GM12892 (cell line): ENCODE measurements at regions not wholly inside any gene's neighbourhood (a gene's known extent, or its start where the extent isn't known, plus 50 kb on each side); places are given as distances from the start of the nearest gene placed in this dataset.

Experiments used
- POLR2A ChIP-seq: IDR thresholded peaks from 2 replicates; pipeline ENCODE4 v1.6.1; 2011; ENCODE audit warnings: low read depth, low read length, control low read depth
- POLR2AphosphoS5 ChIP-seq: IDR thresholded peaks from 2 replicates; pipeline ENCODE4 v1.6.1; 2011; ENCODE audit warnings: low read depth, low read length, control low read depth
- TAF1 ChIP-seq: IDR thresholded peaks from 2 replicates; pipeline ENCODE4 v1.6.1; 2011; ENCODE audit warnings: low read depth, mild to moderate bottlenecking, control low read depth, low read length, borderline replicate concordance

DNA sequence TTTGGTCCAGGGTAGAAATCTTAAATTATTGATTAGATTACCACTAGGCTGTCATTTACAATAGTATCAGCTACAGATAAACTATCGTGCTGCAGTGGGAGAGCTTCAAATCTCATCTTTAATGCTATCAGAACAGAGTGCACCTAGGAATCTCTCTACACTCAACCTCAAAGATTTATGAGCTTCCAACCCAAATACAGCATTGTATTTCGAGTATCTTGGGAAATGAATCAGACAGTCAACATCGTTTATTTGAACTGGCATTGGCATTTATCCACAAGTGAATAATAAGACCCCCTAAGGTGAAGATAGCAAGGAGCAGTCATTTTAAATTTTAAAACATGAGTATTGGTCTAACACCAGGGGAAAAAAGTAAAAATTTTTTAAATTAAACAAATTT, 1203.2 kb downstream of the CDH12 start:
- TF ChIP-seq POLR2A = no peak
- no peak for TF ChIP-seq POLR2AphosphoS5
- no peak for TF ChIP-seq TAF1
